ENCODE measurements at regions not wholly inside any gene's neighbourhood (a gene's known extent, or its start where the extent isn't known, plus 50 kb on each side); places are given as distances from the start of the nearest gene placed in this dataset.
"Not testable (repeated sequence)": the region's sequence is repeated elsewhere in the genome, so short reads cannot be mapped to it uniquely, and the experiment has no call there.

DNA sequence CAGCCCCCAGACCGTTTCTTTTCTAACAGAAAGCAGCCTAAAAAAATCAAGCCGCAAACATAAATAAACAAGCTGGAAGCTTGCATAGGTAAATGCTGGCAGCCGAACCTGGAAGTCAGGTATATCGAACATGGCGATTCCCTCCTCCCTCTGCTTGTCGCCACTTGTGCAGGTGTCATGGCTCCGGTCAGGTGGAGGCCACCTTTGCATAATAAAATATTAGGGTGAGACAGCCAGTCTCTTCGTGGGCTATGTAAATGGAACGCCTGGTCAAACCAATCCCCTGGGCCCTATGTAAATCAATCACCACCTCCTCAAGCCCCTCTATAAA is 223.9 kb upstream of the DAAM1 start:
- DNase-seq (ENCODE audit: extremely low spot score, insufficient read length, low read depth) (no peak), FAIRE-seq (no peak)

DNA sequence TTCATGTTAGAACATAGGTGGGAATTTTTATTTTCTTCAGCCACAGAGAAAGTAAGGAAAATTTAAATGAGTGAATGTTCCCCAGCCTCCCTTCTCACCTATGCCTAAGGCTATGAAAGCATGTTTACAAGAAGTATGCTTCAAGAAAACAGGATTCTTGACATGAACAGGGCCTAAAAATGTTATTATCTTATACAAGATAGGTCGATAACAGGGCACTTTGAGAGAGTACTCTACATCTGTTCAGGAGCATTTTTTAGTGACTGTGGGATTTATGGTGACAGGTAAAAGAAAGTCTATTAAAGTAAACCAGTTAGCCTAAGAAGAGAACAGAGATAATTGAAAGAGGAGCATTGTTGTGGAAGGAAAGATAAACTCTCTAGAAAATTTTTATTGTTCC is 222.9 kb upstream of the DAAM1 start:
- DNase-seq (ENCODE audit: extremely low spot score, insufficient read length, low read depth): no peak

DNA sequence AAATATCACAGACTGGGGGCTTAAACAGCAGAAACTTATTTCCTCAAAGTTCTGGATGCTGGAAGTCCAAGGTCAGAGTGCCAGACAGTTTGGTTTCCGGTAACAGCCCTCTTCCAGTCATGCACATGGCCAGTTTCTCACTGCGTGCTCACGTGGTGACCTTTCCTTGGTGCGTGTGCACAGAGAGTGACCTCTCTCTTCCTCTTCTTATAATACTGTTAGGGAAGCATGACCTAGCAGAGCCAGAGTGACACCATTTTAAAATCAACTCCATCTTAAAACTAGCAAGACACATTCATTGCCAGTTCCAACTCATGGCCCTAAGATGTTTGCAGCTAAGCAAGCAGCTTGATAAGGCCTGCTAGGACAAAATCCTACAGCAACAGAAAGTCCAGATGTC is 221.5 kb upstream of the DAAM1 start:
- FAIRE-seq: no peak
- no peak for DNase-seq (ENCODE audit: extremely low spot score, insufficient read length, low read depth)

More for the DNA sequence above, 222.9 kb upstream of the DAAM1 start:
- no peak for FAIRE-seq

DNA sequence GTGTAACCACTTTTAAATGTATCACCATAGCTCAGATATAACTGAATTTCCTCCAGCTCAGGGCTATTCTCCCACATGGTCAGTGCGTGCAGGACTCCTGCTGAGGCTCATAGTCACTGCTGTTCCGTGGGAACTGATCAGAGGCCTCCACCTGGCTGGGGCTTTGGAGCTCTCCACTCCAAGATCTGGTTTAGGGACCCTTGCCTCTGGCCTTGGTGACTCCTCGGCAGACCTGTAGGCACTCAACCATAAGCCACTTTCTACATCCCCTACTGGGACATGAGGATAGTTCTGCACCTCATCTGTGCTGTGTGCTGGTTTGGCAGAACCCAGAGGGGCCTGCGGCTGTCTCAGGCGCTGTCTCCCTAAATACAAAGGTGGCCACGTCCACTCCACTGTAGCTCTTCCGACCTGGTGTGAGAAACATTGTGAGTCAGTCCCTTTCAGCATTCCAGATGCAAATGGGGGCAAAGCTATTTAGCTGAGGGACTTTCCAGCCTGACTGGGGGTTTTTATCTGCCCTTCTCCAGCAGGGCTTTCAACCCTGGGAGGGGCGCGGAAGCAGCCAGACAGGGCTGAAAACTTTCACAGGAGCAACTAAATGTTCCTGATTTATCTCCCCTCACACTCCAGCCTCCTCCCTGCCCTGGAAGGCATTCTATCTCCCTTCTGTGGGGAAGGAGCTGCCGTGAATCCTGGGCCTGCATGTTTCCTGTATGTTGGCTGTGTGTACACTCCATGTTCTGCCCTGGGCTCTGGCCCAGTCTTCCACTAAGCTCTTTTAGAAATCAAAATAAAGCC is 218.3 kb upstream of the DAAM1 start:
- DNase-seq (ENCODE audit: extremely low spot score, insufficient read length, low read depth) (no peak), FAIRE-seq (no peak)

DNA sequence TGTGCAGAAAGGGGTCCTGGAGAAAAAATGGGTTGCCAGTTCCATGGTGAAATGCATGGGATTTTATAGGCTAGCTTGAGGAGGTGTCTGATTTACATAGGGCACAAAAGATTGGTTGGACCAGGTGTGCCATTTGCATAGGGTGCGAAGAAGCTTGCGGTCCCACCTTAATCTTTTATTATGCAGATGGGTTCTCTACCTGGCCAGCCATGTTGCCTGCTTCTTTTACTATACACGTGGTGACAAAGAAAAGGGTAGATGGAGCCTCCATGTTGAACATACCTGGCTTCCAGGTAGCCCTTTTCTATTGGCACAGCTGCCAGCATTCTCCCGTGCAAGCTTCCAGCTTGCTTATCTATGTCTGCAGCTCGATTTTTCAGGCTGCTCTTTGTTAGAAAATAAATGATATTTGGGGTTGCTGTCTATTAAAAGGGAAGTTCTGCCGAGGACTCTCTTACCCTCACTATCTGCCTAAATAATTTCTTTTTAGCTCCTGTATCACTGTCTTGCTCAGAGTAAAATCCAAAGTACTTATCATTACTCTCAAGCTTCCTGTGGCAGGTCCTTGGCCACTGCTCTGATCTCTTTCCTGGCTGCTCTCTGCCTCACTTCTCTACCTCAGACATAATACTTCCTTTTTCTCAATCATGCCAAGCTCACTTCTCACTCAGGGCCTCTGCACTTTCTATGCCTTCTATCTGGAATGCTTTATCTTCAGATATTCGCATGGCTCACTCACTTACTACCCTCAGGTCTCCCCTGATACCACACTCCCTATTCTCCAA is 216.0 kb upstream of the DAAM1 start:
- FAIRE-seq (no peak), DNase-seq (ENCODE audit: extremely low spot score, insufficient read length, low read depth) (no peak)

DNA sequence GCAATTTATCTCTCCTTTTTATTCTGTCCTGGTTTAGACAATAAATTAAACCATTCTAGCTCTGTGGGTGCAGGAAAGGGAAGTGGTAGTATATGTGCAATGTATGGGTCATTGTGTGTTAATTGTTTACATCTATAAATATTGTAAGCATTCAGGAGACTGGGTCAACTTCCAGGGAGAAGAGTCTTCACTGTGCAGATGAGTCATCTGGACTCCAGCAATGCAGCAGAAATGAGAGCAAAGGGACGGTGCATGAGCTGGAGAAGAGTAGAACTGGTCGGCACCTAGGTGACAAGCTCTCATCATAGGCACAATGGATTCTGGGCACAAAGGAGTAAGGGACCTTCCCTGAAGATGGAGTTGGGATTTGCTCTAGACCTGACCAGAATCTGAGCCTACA is 211.1 kb upstream of the DAAM1 start:
- no peak for DNase-seq (ENCODE audit: extremely low spot score, insufficient read length, low read depth)
- FAIRE-seq: no peak

GRCh38 chr14:58978343-58978742 is 210.1 kb upstream of the DAAM1 start:
- DNase-seq (ENCODE audit: extremely low spot score, insufficient read length, low read depth): no peak
- FAIRE-seq: no peak

GRCh38 chr14:58979325-58979724 is 209.1 kb upstream of the DAAM1 start:
- FAIRE-seq (no peak), DNase-seq (ENCODE audit: extremely low spot score, insufficient read length, low read depth) (no peak)

GRCh38 chr14:58981840-58982239 is 206.6 kb upstream of the DAAM1 start:
- DNase-seq (ENCODE audit: extremely low spot score, insufficient read length, low read depth) (no peak), FAIRE-seq (no peak)

DNA sequence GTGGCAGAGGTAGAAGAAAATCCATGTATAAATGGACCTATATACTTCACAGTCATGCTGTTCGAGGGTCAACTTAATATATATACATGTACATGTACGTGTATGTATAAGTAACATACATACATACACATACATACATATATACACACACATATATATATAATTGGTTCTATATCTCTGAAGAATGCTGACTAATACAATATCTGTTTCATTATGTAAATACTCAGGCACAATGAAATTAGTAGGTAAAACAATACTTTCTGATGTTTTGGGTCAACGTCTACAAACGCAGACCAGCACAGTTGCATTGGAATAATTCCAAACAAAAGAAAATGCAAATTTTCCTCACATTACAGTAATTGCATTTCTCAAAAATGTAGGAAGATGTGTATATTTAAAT is 202.7 kb upstream of the DAAM1 start:
- FAIRE-seq (no peak), DNase-seq (ENCODE audit: extremely low spot score, insufficient read length, low read depth) (no peak)

DNA sequence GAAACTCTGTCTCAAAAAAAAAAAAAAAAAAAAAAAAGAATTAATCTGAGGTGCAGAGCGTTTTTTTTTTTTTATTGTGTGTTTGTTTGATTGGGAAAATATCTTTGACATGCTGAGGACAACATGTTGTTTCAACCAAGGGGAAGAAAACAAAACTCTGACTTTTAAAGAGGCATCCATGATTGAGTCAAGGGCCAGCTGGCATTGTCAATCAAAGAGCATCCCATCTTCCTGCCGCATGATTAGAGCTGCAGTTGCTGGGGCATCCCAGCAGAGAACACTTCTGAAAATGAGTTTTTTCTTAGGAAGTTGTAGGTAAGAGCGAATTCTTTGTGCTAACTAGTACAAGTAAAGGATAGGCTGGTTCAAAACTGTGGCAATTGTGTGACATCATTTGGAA is 200.9 kb upstream of the DAAM1 start:
- no peak for DNase-seq (ENCODE audit: extremely low spot score, insufficient read length, low read depth)
- FAIRE-seq: no peak

DNA sequence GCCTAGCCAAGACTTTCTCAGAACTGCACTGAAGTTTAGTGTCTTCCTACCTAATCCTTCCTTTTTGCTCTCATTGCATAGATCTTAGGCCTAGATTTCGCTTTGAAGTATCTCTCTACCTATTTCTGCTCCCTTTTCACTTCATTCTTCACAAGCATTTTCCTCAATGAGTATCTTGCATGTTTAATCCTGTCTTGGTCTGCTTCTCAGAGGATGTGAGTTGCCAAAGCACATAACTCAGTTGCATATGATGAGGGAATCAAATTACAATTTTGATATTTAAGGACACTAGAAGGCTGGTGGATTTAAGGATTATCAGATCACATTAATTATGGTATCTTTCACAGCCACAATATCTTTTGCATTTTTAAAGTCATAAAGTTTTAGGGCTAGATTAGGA is 195.5 kb upstream of the DAAM1 start:
- FAIRE-seq: no peak
- no peak for DNase-seq (ENCODE audit: extremely low spot score, insufficient read length, low read depth)

DNA sequence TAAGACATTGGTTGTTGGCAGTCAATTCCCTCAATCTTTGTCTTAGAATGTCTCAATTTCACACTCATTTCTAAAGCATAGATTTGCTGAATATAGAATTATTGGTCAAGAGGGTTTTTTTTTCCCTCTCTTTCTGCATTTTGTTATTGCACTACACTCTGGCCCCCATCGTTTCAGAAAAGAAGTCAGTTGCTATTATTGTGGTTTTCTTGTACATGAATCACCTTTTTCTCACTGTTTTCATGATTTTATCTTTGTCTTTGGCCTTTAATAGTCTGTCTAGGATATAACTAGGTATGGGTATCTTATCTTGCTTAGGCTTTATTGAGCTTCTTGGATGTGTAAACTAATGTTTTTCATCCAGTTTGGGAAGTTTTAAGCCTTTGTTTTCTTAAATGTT is 194.3 kb upstream of the DAAM1 start:
- FAIRE-seq (no peak), DNase-seq (ENCODE audit: extremely low spot score, insufficient read length, low read depth) (no peak)

- FAIRE-seq (no peak), DNase-seq (ENCODE audit: extremely low spot score, insufficient read length, low read depth) (no peak)
Observed at GRCh38 chr14:59004012-59004411, 184.5 kb upstream of the DAAM1 start.

DNA sequence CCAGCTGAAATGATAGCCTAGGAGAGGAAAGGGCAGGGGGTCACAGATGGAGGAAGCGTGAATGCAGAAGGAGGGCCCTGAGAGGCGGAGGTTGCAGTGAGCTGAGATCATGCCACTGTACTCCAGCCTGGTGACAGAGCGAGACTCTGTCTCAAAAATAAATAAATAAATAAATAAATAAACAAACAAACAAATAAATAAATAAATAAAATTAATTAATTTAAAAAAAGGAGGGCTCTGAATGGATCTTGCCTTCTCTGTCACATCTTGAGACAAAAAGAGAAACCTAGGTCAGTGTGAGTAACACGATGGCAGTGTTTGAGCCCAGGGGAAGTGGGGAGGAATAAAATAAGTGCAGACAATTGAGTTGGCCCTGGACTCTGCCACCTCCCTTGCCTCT is 182.3 kb upstream of the DAAM1 start:
- DNase-seq (ENCODE audit: extremely low spot score, insufficient read length, low read depth); FAIRE-seq: not testable (repeated sequence)

- no peak for FAIRE-seq
- no peak for DNase-seq (ENCODE audit: extremely low spot score, insufficient read length, low read depth)
Observed at GRCh38 chr14:59009967-59010366, 178.5 kb upstream of the DAAM1 start.

GRCh38 chr14:59013672-59014298 is 174.7 kb upstream of the DAAM1 start:
- DNase-seq (ENCODE audit: extremely low spot score, insufficient read length, low read depth) (no peak), FAIRE-seq (no peak)

- no peak for FAIRE-seq
- DNase-seq (ENCODE audit: extremely low spot score, insufficient read length, low read depth): no peak
Observed at GRCh38 chr14:59015482-59015881, 173.0 kb upstream of the DAAM1 start.

DNA sequence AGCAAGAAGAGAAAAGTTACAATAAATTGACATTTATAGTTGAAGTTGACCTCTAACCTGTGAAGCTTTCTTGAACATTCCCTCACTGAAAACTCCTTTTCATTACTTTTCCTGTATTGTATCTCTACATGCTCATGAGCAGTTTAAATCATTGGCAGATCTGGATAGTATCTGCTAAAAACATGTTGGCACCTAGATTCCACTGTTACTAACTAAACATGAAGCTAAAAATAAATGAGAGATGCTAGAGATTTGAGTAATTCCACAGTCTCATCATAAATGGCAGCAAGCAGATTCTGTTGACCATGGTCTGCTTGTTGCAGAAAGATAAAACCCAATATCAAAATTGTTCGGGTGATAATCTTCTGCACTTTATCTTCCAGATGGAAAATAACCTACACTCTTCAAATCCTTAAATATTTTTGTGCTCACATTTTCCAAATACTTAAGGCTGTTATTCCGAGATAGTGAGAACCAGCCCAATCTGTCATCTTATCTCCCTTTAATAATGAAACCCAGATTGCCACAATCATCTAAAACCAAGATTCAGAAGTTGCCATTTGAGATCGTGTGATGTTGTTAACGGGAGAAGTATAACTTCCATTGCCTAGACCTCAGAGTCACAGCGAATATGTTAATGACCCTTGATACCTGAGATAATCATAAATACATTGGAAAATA is 171.0 kb upstream of the DAAM1 start:
- no peak for FAIRE-seq
- no peak for DNase-seq (ENCODE audit: extremely low spot score, insufficient read length, low read depth)

DNA sequence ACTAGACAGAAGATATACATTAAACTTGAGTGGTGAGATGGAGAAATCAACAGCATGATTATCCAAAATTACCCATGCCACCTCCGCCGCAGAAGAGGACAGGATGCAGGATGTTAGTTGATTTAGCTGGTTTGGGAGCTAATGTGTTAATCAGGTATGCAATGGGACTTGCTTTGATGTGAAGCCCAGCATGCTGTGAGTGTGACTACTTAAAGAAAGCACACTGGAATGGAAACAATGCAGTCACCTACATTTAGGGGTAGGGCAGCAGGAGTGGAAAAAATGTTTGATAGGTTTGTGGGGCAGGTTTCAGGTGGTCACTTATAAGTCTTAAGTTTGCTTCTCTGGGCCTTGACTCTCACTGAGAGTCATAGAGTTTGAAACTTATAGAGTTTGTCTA is 170.0 kb upstream of the DAAM1 start:
- FAIRE-seq (no peak), DNase-seq (ENCODE audit: extremely low spot score, insufficient read length, low read depth) (no peak)

DNA sequence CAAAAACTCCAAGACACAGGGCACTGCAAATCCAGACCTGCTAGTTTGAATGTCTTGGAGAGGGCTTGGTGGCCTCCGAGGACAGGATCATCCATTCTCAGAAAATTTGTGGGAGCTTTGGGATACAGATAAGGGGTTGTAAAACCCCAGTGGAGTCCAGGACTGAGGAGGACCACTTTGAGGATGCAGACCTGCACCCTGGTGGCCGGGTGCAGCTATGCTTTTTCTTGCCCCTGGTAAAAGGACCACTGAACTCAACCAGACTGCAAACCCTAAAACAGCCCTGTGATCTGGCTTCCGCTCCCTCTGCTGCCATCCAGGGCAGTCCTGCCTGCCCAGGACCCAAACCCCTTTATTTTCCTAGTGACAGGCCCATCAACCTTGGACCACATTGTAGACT is 169.5 kb upstream of the DAAM1 start:
- DNase-seq (ENCODE audit: extremely low spot score, insufficient read length, low read depth) (no peak), FAIRE-seq (no peak)
